PC-3 (cell line): ENCODE measurements at regions not wholly inside any gene's neighbourhood (a gene's known extent, or its start where the extent isn't known, plus 50 kb on each side); places are given as distances from the start of the nearest gene placed in this dataset.

Experiments
- ATAC-seq: fragments of 200-7000 bp; cut with Tn5 transposase; 2 replicates; pipeline ENCODE4 v1.9.1; 2020; ENCODE audit warnings: mild to moderate bottlenecking, moderate library complexity
- BruUV-seq: library from RNA; stranded (reverse); fragments of 400-500 nt; replicated peaks from 2 replicates; lab custom pipeline; 2021; lab: Mats Ljungman, UMichigan
- CTCF ChIA-PET: fragments of 300-600 bp; sonication (Branson Sonifier 250); formaldehyde crosslinking; loops from one replicate; lab custom pipeline; 2022; ENCODE audit warnings: antibody characterized with exemption; lab: Charles Lee
- POLR2A ChIA-PET: fragments of 300-600 bp; sonication (Branson Sonifier 250); formaldehyde crosslinking; loops from one replicate; lab custom pipeline; 2022; ENCODE audit warnings: antibody characterized with exemption; ENCODE audit not compliant: unreplicated experiment; lab: Charles Lee
- DNase-seq: peaks from one replicate; pipeline ENCODE4 v3.0.0-alpha.2; 2015
- H2AFZ ChIP-seq: fragments of 300-600 bp; sonication (generic); 2 replicates; pipeline ENCODE4 v1.6.0; 2016; ENCODE audit warnings: antibody characterized with exemption, low read length
- H3F3A ChIP-seq: fragments of 300-600 bp; sonication (generic); one replicate; pipeline ENCODE4 v1.6.0; 2017; ENCODE audit warnings: antibody characterized with exemption, low read length, control low read depth, mild to moderate bottlenecking; ENCODE audit not compliant: unreplicated experiment
- H3K27ac ChIP-seq: fragments of 300-600 bp; sonication (generic); 2 replicates; pipeline ENCODE4 v1.5.1; 2016; ENCODE audit warnings: mild to moderate bottlenecking, low read length
- H3K27me3 ChIP-seq: fragments of 300-600 bp; sonication (generic); 2 replicates; pipeline ENCODE4 v1.6.1; 2016; ENCODE audit warnings: low read length, mixed read lengths
- H3K36me3 ChIP-seq: fragments of 300-600 bp; sonication (generic); 2 replicates; pipeline ENCODE4 v1.6.1; 2016; ENCODE audit warnings: low read depth, mixed run types, low read length, mixed read lengths
- H3K4me1 ChIP-seq: fragments of 300-600 bp; sonication (generic); 2 replicates; pipeline ENCODE4 v1.5.1; 2016; ENCODE audit warnings: low read length; ENCODE audit not compliant: insufficient read depth
- H3K4me2 ChIP-seq: fragments of 300-600 bp; sonication (generic); 2 replicates; pipeline ENCODE4 v1.6.0; 2016; ENCODE audit warnings: low read length
- H3K4me3 ChIP-seq: fragments of 300-600 bp; sonication (generic); 2 replicates; pipeline ENCODE4 v1.5.1; 2016; ENCODE audit warnings: mild to moderate bottlenecking, low read length, mixed read lengths
- H3K79me2 ChIP-seq: fragments of 300-600 bp; sonication (generic); 2 replicates; pipeline ENCODE4 v1.6.1; 2017; ENCODE audit warnings: low read length, mixed read lengths
- H3K9ac ChIP-seq: fragments of 300-600 bp; sonication (generic); 2 replicates; pipeline ENCODE4 v1.6.0; 2016; ENCODE audit warnings: mild to moderate bottlenecking, low read length
- H3K9me2 ChIP-seq: fragments of 300-600 bp; sonication (generic); replicated peaks from 2 replicates; pipeline ENCODE4 v1.6.1; 2016; ENCODE audit warnings: mixed run types, low read length, mixed read lengths
- H3K9me3 ChIP-seq: fragments of 300-600 bp; sonication (generic); 2 replicates; pipeline ENCODE4 v1.6.1; 2016; ENCODE audit warnings: low read length, mixed read lengths
- H4K20me1 ChIP-seq: fragments of 300-600 bp; sonication (generic); 2 replicates; pipeline ENCODE4 v1.6.1; 2016; ENCODE audit warnings: low read length, mixed read lengths
- EZH2 ChIP-seq: fragments of 300-600 bp; sonication (generic); IDR thresholded peaks from one replicate; pipeline ENCODE4 v1.6.1; 2017; ENCODE audit warnings: antibody characterized with exemption, mild to moderate bottlenecking, low read length; ENCODE audit not compliant: unreplicated experiment
- EZH2phosphoT487 ChIP-seq: fragments of 300-600 bp; sonication (generic); IDR thresholded peaks from 2 replicates; pipeline ENCODE4 v1.6.1; 2018; ENCODE audit warnings: mild to moderate bottlenecking, antibody characterized with exemption, low read length, borderline replicate concordance
- intact Hi-C: fragments of 100-400 bp; cut with micrococcal nuclease; formaldehyde crosslinking; loops from 2 replicates; pipeline ENCODE4 v1.9.0; 2023
- TF ChIP-seq, protein P1 (sequence below): fragments of 300-600 bp; sonication (generic); conservative IDR thresholded peaks from 2 replicates; pipeline ENCODE4 v1.5.1; 2017; ENCODE audit warnings: antibody characterized with exemption, low read depth, mild to moderate bottlenecking, low read length

DNA sequence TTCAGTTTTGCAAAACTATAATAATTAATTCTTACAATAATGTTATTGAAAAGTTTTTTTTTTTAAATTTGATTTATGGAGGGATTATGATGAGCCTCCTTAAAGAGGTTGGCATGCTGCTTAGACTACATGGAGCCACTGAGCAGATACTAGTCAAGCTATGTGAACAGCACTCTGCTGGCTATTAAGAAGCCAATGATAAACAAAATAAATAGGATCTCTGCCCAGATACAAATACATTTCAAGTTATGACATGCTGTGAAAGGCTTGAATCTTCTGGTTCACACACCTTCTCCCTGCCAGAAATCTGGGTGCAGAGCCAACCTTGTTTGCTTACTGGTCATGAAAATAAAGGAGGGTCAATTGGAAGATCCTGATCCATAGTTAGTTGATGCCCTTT lies 107.4 kb upstream of the NAV3 start:
- Histone ChIP-seq H3K4me3 (no peak overlapping the region), H3K4me2 (no peak overlapping the region), H3K9ac (no peak overlapping the region), H3K36me3 (no peaks in the 10 kb centered on the region), H3K9me3 (no peaks in the 10 kb centered on the region), H3K79me2 (no peaks in the 10 kb centered on the region), H3K27ac (no peak overlapping the region), H4K20me1 (no peaks in the 10 kb centered on the region), H3K27me3 (no peaks in the 10 kb centered on the region), H3K9me2 (no peaks in the 10 kb centered on the region), H2AFZ (no peak overlapping the region), H3K4me1 (no peaks in the 10 kb centered on the region), H3F3A (no peaks in the 10 kb centered on the region)
- intact Hi-C loops = loop anchor here (5.0 to 10.0 kb wide), 3 partner anchors 121 to 401 kb away; no protein-coding TSS in a partner anchor
- no TSS peak for BruUV-seq
- TF ChIP-seq EZH2 = no peak
- CTCF ChIA-PET = no interaction called here
- POLR2A ChIA-PET = no interaction called here
- no peak for DNase-seq
- no peak for ATAC-seq

DNA sequence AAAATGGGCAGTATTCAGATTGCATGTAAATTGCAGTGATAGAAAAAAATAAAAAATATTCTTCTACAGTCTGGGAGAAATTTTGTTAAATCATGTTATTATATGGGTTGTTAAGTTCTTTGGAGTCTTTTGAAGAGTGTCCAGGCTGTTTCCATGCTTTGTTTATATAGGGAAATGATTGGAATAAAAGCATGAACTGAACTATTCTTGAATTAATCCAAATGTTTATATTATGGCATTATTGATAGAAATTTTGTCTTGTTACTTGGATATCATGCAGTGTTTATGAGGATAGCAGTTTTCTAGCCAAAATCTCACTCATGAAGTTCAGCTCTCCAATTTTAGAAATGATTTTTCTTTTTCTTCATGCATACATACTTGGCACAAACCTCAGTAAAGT lies 108.2 kb upstream of the NAV3 start:
- Histone ChIP-seq H3K4me1 (no peaks in the 10 kb centered on the region), H3F3A (no peaks in the 10 kb centered on the region), H3K4me2 (no peak overlapping the region), H3K9me3 (no peaks in the 10 kb centered on the region), H3K9ac (no peak overlapping the region), H3K79me2 (no peaks in the 10 kb centered on the region), H3K9me2 (no peaks in the 10 kb centered on the region), H3K36me3 (no peaks in the 10 kb centered on the region), H3K27ac (no peak overlapping the region), H4K20me1 (no peaks in the 10 kb centered on the region), H2AFZ (no peak overlapping the region), H3K27me3 (no peaks in the 10 kb centered on the region), H3K4me3 (no peak overlapping the region)
- CTCF ChIA-PET = no interaction called here
- POLR2A ChIA-PET = no interaction called here
- no TSS peak for BruUV-seq
- DNase-seq = no peak
- intact Hi-C loops = loop anchor here (5.0 to 10.0 kb wide), 3 partner anchors 122 to 402 kb away; no protein-coding TSS in a partner anchor
- no peak for ATAC-seq
- TF ChIP-seq, protein P1, sequence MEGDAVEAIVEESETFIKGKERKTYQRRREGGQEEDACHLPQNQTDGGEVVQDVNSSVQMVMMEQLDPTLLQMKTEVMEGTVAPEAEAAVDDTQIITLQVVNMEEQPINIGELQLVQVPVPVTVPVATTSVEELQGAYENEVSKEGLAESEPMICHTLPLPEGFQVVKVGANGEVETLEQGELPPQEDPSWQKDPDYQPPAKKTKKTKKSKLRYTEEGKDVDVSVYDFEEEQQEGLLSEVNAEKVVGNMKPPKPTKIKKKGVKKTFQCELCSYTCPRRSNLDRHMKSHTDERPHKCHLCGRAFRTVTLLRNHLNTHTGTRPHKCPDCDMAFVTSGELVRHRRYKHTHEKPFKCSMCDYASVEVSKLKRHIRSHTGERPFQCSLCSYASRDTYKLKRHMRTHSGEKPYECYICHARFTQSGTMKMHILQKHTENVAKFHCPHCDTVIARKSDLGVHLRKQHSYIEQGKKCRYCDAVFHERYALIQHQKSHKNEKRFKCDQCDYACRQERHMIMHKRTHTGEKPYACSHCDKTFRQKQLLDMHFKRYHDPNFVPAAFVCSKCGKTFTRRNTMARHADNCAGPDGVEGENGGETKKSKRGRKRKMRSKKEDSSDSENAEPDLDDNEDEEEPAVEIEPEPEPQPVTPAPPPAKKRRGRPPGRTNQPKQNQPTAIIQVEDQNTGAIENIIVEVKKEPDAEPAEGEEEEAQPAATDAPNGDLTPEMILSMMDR = no peak
- no peak for TF ChIP-seq EZH2phosphoT487
- TF ChIP-seq EZH2 = no peak

DNA sequence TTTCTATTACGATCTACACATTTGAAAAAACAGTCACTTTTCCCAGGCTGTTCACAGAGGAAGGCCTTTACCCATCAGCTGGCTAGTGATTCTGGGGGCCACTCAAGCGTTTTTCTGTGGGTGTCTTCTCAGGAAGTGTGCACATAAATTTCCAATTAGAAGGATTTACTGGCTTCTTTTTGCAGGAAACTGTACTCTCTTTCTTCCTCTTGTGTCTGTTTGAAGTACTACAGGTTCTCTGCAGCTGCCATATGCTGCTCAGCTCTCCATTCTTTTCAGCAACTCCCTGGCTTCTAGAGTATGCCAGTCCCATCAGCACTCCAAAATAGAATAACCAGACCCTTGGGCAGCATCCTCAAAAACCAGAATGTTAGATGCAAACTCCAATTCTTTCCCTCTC lies 110.4 kb upstream of the NAV3 start:
- Histone ChIP-seq H4K20me1 (no peaks in the 10 kb centered on the region), H3K9ac (no peak overlapping the region), H3K36me3 (no peaks in the 10 kb centered on the region), H3K79me2 (no peaks in the 10 kb centered on the region), H3K9me3 (no peaks in the 10 kb centered on the region), H3K9me2 (no peaks in the 10 kb centered on the region), H3K4me2 (no peak overlapping the region), H3K4me3 (no peak overlapping the region), H3F3A (no peaks in the 10 kb centered on the region), H3K27ac (no peak overlapping the region), H3K27me3 (no peaks in the 10 kb centered on the region), H3K4me1 (no peaks in the 10 kb centered on the region), H2AFZ (no peak overlapping the region)
- DNase-seq (no peak), ATAC-seq (peak; percentile 31; the same call in 1 of the 2 replicates)
- intact Hi-C loops = loop anchor here (5.0 to 10.0 kb wide), 3 partner anchors 125 to 405 kb away; no protein-coding TSS in a partner anchor
- BruUV-seq = no TSS peak
- POLR2A ChIA-PET = no interaction called here
- CTCF ChIA-PET = no interaction called here
- TF ChIP-seq, protein P1 = peak; percentile 38; the same call in 1 of the 2 replicates
- TF ChIP-seq EZH2 (no peak), EZH2phosphoT487 (no peak)
